Glutamatergic neuron (in vitro differentiated cells): ENCODE measurements at regions not wholly inside any gene's neighbourhood (a gene's known extent, or its start where the extent isn't known, plus 50 kb on each side); places are given as distances from the start of the nearest gene placed in this dataset.

Experiments used
- DNase-seq: peaks from one replicate; pipeline ENCODE4 v3.0.0; 2022
- H3K27ac Mint-ChIP-seq: one replicate; pipeline ENCODE4 v1.8.0; 2020; ENCODE audit warnings: mild to moderate bottlenecking, mixed read lengths, inconsistent platforms; ENCODE audit not compliant: unreplicated experiment
- H3K27me3 Mint-ChIP-seq: one replicate; pipeline ENCODE4 v1.8.0; 2020; ENCODE audit warnings: mild to moderate bottlenecking, moderate library complexity, mixed read lengths, inconsistent platforms; ENCODE audit not compliant: unreplicated experiment
- H3K36me3 Mint-ChIP-seq: one replicate; pipeline ENCODE4 v1.8.0; 2020; ENCODE audit warnings: mild to moderate bottlenecking, mixed read lengths, inconsistent platforms; ENCODE audit not compliant: unreplicated experiment
- H3K4me1 Mint-ChIP-seq: one replicate; pipeline ENCODE4 v1.8.0; 2020; ENCODE audit warnings: mild to moderate bottlenecking, low read depth, mixed read lengths, inconsistent platforms; ENCODE audit not compliant: unreplicated experiment
- H3K4me3 Mint-ChIP-seq: one replicate; pipeline ENCODE4 v1.8.0; 2020; ENCODE audit warnings: mild to moderate bottlenecking, mixed read lengths, inconsistent platforms; ENCODE audit not compliant: unreplicated experiment
- H3K9me3 Mint-ChIP-seq: one replicate; pipeline ENCODE4 v1.8.0; 2020; ENCODE audit warnings: mild to moderate bottlenecking, moderate library complexity, mixed read lengths, inconsistent platforms; ENCODE audit not compliant: unreplicated experiment
- CTCF ChIP-seq: fragments of 200-600 bp; sonication (generic); IDR thresholded peaks from one replicate; pipeline ENCODE4 v1.5.0; 2021; ENCODE audit not compliant: partially characterized antibody, unreplicated experiment

- DNase-seq, result no peak
- Mint-ChIP-seq H3K36me3 (no peaks in the 10 kb centered on the region), H3K4me3 (no peak overlapping the region), H3K4me1 (no peaks in the 10 kb centered on the region), H3K27ac (no peak overlapping the region), H3K9me3 (no peaks in the 10 kb centered on the region), H3K27me3 (no peaks in the 10 kb centered on the region)
- TF ChIP-seq CTCF, result no peak
Measured at GRCh38 chr10:111820471-111820870, 363.1 kb downstream of the GPAM start.

GRCh38 chr10:111821871-111822270 is 361.7 kb downstream of the GPAM start:
- Mint-ChIP-seq H3K27ac (no peak overlapping the region), H3K4me3 (no peak overlapping the region), H3K9me3 (no peaks in the 10 kb centered on the region), H3K27me3 (no peaks in the 10 kb centered on the region), H3K36me3 (no peaks in the 10 kb centered on the region), H3K4me1 (no peaks in the 10 kb centered on the region)
- no peak for DNase-seq
- no peak for TF ChIP-seq CTCF

- Mint-ChIP-seq H3K36me3 (no peaks in the 10 kb centered on the region), H3K9me3 (no peaks in the 10 kb centered on the region)
- no peak for TF ChIP-seq CTCF
Measured at GRCh38 chr10:111822661-111823060, 360.9 kb downstream of the GPAM start.

GRCh38 chr10:111824128-111824527 is 359.4 kb downstream of the GPAM start:
- no peak overlapping the region for H3K27ac Mint-ChIP-seq
- no peaks in the 10 kb centered on the region for H3K9me3 Mint-ChIP-seq
- H3K4me3 Mint-ChIP-seq, result no peak overlapping the region
- no peaks in the 10 kb centered on the region for H3K27me3 Mint-ChIP-seq
- H3K4me1 Mint-ChIP-seq, result no peaks in the 10 kb centered on the region
- no peak for DNase-seq
- no peaks in the 10 kb centered on the region for H3K36me3 Mint-ChIP-seq
- no peak for TF ChIP-seq CTCF

More at GRCh38 chr10:111822661-111823060, 360.9 kb downstream of the GPAM start:
- Mint-ChIP-seq H3K27ac (no peak overlapping the region), H3K4me1 (no peaks in the 10 kb centered on the region), H3K4me3 (no peak overlapping the region), H3K27me3 (no peaks in the 10 kb centered on the region)
- DNase-seq, result no peak

GRCh38 chr10:111830359-111830758 is 353.2 kb downstream of the GPAM start:
- Mint-ChIP-seq H3K4me3 (no peak overlapping the region), H3K27me3 (no peaks in the 10 kb centered on the region), H3K9me3 (no peaks in the 10 kb centered on the region), H3K4me1 (no peaks in the 10 kb centered on the region), H3K27ac (no peak overlapping the region), H3K36me3 (no peaks in the 10 kb centered on the region)
- no peak for DNase-seq
- no peak for TF ChIP-seq CTCF
